HG03159 (cell line): ENCODE measurements at regions not wholly inside any gene's neighbourhood (a gene's known extent, or its start where the extent isn't known, plus 50 kb on each side); places are given as distances from the start of the nearest gene placed in this dataset.
A peak's percentile ranks its signal among the peaks of the same experiment; 100 is the strongest.
"Not testable (repeated sequence)": the region's sequence is repeated elsewhere in the genome, so short reads cannot be mapped to it uniquely, and the experiment has no call there.

ENCODE experiments used
- ATAC-seq: cut with Tn5 transposase; IDR thresholded peaks from one replicate; pipeline ENCODE4 v1.9.1; 2021; ENCODE audit warnings: mild to moderate bottlenecking, moderate library complexity; ENCODE audit not compliant: unreplicated experiment

DNA sequence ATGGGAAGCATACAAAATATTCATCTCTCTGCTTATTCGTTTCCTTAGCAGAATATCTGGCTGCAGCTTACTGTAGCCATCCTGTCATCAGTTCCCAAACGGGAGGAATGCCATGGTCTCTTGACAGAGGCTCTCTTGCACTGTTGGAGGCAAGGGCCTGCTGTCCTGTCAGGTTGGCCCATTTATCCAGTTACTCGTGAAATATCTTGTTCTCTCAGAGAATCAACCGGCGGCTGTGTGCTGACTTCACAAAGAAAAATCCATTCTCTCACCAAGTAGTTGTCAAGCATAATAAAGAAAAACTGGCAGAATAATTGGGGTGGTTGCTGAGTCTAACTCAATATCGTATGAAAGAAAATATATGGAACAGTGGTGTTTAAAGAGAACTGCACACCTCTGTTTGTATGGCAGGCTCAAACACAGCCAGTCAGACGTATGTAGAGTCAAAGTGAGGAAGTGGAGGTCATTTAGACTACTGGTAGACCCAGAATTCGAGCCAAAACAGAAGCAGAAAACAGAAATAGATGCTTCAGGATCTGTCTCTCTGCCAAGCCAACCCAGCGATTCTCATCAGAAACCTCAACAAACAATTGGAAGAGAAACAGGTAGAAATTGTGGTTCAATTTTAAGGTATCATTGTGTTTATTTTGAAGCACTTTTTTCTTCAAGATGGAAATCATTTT, 349.2 kb upstream of the PRKCQ start:
- no peak for ATAC-seq

DNA sequence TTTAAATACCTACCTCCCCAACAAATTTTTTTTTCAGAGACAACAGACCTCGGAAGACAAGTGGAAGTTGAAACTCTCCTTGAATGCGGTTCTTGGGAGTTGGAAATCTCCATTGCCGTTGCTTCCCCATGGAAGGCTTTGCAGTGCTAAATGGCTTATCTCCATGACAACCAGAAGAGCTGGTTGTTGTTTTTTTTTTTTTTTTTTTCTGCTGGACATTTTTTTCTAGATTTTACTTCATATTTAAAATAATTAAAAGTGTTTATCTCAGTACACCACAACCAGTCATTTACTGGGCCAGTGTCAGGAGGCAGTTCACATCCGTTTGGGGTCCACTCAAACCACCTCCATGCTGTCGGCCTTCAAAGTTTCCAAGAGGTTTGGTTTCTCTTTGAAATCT, 348.5 kb upstream of the PRKCQ start:
- ATAC-seq: no peak

DNA sequence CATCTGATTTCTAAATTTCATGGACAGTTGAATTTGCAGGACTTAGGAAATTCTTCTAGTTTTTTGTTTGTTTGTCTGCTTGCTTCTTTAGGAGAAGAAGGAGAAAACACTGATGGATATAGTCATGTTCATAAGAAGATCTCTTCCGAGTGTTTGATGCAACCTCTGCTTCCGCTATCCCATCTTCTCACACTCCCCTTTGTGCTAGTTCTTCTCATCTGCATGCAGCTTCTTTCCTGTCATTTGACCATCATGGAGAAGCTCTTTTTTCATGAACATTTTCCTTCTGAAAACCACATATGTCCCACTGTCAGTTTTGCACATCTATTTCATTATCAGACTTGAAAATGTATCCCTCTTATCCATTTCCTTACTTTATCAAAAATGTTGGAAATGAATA, 346.9 kb upstream of the PRKCQ start:
- no peak for ATAC-seq

DNA sequence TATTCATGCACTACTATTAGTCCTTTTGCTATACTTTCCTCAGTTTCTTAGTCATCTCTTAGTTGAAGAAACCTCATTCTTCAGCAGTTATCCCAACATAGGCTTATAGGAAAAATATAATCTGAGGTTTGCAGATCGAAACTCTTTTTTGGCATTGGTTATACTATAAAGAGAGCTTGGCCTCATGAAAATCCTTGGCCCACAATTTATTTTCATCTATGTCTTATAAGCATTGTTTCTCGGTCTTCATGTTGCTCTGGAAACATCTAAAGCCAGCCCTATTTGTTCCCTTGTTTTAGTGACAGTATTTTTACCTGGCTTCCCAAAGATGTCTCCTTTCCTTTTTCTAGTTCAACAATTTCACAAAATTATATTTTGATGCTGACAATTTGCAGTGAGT, 345.1 kb upstream of the PRKCQ start:
- ATAC-seq: no peak

DNA sequence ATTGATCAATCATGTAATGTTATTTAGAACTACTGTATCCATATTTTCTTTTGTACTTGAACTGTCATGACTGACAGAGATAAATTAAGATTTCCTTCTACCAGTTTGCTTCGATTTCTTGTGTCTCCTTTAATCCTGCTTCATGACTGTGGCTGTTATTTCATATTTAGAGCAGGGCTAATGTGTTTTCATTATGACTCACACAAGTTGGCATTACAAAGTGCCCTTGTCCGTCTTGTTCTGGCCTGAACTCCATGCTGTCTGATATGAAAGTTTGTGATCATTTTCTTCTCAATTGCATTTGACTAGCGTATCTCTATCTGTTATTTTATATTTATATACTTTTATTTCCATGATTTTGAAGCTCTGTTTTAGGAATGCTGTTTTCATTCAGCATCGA, 344.1 kb upstream of the PRKCQ start:
- ATAC-seq: no peak

DNA sequence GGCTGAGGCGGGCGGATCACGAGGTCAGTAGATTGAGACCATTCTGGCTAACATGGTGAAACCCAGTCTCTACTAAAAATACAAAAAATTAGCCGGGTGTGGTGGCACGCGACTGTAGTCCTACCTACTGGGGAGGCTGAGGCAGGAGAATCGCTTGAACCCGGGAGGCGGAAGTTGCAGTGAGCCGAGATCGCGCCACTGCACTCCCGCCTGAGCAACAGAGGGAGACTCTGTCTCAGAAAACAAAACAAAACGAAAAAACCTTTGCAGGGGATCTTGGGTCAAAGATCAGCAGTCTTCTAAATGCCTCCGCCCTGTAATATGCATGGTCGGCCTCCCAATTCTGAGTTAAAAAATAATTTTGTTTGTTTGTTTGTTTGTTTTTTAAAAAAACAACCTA, 340.9 kb upstream of the PRKCQ start:
- ATAC-seq: not testable (repeated sequence)

DNA sequence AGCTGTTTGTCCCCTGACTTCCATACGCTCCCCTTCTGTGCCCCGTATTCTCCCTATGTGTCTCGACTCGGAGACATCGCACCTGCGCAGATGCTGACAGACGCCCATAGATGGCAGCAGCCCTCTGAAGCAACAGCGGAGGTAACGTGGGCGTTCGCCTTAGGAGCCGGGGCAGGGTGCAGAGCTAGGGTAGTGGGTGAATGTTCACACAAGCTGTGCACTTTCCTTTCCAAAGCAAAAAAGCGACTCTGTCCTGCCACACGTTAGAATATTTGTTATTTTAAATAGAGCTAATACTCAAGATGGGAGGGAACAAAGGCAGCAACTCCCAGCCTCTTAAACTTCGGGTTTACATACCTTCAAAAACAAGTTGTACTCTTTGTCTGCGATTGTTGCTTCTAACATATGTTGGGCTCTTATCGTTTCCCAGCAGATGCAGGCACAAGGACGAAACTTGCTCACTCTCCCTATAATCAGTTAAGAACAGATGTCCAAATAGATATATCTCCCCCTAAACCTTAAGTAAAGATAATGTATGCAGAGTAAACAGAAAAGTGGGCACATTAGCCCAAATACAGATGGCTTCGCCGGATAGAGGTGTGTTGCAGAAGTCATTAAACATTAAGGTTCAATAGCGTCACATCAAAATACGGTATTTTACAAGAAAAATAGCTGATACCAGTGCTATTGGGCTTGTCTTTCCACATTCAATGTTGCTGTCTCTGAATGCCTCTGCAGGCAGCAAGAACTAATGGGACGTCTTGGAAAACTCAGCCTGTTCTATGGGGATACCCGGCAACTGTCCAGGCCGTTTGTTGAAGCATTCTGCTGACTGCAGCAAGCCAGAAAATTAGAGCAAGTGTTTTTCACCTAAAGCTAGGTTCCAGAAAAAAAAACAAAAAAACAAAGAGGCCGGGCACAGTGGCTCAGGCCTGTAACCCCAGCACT, 340.3 kb upstream of the PRKCQ start:
- ATAC-seq: peak; percentile 95

DNA sequence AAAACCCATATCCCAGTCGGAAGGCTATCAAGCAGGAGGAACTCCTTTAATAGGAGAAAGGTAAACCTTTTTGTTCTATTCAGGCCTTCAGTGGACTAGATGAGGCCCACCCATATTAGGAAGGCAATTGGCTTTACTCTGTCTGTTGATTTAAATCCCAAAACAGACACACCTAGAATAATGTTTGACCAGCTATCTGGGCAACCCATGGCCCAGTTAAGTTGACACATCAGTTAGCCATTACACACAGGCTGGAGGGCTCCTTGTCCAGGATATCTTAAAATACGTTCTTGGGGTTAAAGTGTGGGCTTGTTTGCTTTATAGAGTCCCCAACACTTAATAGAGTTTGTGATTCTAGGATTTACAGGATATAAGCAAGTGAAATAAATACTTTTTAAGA, 339.0 kb upstream of the PRKCQ start:
- no peak for ATAC-seq

DNA sequence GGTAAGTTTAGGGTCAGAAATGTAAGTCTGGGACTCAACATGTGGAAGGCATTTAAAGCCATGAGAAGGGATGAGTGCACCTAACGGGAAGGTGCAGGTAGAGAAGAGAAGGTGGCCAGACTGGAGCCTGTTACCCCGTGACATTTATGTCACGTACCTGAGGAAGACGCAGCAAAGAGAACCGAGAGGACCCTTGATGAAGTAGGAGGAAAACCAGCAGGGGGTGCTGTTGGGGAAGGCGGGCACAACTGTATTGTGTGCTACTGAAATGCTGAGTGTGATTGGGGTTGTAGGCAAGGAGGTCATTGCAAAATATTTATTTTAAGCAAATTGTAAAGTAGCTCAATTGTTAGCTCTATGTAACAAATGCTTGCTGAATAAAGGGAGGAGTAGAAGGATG, 338.2 kb upstream of the PRKCQ start:
- no peak for ATAC-seq

DNA sequence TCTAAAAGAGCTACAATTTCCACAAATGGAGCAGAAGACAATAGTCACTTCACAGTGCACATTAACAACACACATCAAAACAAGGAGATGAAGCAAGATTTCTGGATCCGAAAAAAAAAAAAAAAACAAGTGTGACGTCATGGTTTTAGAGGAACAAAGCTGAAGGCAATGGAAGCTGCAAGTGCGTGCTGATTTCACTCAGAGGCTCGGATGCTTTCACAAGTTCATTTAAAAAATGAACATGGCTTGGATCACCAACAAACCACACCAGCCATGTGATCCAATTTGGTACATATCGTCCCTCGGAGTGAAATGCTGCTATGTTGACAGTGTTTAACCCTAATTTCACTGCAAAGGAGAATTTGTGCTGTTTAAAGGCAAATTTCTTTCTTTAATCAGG, 337.0 kb upstream of the PRKCQ start:
- ATAC-seq: no peak

DNA sequence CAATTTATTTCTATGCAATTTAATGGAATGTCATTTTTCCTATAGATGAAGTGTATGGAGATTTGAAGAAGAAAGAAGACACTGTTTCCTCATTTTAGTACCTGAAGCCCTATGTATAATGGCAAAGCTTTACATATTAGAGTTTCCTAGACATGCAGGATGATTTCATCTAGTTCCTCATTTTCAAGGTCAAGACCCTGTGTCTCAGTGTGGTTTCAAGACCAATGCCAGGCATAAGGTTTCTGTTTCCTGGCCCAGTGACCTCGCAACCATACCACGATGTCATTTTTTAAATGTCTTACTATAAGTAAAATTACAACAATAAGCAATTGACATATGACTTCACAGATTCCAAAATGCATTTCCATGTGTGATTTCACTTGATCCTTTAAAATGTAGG, 336.5 kb upstream of the PRKCQ start:
- ATAC-seq: peak; percentile 69

DNA sequence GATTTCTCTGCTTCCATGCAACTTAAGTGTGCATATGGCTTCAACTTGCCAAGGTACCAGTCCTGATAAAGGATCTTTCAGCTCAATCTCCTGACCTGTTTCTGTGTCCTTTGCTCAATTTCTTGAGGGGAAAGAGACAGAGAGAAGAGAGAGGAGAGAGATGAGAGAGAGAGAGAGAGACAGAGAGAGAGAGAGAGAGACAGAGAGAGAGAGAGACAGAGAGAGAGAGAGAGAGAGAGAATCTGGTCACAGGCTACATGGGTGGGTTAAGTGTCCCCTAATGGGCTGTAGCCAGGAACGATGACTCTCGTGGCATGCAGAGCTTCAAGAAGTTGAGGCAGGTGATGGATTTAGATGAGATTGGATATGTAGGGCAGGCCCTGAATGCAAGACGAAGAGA, 335.2 kb upstream of the PRKCQ start:
- no peak for ATAC-seq

DNA sequence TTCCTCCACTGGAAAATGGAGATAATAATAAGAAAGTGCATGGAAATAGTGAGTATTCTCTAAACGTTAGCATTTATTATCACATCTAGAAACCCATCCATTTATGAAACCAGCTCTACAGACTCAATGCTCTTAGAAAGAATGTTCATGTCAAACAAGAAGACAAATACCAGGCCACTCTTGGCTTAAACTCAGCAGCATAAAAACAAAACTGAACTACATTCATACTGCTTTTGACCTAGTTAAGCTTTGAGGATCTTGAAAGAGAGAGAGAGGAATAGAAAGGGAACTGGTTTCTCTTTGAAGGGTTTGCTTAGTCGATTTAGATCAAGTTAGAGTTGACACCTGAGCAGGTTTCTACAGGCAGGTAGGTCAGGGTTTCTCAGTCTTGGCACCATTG, 332.9 kb upstream of the PRKCQ start:
- ATAC-seq: no peak

DNA sequence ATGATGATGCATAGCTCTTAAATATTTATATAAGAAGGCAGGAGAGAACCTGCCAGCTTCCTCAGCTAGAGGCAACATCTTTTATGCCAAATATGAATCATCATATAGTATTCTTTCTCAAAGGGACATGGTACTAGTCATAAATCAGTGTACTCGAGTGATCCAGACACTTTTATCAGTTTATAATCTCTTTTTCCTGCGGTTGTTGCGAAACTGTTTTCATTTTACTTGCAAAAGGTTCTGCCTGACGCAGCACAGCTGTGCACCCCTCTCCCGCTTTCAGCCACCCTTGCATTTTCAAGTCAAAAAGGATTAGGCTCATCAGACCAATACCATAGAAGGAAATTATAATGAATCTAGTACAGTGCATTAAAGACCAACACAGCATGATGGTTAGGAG, 332.3 kb upstream of the PRKCQ start:
- no peak for ATAC-seq

DNA sequence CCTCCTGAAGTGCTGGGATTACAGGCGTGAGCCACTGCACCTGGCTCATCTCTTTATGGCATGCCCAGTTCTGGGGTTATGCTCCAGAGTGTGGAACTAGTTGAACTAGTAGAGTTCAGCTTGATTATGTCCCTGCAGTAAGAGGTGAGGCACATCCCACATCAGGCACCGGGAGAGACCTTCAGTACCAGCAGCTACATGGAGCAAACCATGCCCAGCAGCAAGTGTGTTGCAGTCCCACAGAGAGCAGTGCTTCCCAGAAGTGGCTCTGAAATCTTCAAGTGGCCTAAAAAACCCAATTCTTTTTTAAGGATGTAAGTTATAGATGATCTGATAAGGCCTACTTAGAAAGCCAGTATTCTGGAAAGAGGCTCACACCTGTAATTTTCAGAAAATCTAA, 331.9 kb upstream of the PRKCQ start:
- ATAC-seq: no peak

DNA sequence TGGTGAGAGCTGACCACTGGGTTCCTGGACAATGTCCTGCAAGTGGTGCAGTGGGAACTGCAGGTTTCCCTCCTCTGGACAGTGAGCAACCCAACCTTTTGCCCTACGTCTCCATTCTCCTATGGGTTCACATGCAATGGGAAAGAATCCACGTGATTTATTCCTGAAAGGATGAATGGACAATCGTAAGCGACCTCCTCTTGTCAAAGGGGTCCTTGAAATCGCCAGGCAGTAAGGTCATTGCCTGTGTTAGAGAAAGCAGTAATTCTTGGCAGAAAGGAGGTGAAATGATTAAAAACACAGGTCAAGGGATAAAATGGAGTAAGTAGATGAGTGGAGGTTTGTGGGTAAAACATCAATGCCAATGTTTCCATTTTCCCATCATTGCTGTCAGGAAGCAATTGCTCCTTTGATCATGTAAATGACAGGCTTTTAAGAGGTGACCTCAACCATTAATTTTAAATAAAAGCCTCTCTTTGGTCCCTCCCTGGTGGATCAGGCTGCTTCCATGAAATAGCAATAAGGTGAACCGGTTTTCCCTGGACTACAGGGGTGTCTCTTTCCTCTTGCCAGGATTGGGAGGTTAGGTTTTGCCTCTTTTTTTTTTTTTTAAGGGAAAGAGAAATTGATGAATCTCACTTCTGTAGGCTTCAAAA, 330.0 kb upstream of the PRKCQ start:
- ATAC-seq: no peak

DNA sequence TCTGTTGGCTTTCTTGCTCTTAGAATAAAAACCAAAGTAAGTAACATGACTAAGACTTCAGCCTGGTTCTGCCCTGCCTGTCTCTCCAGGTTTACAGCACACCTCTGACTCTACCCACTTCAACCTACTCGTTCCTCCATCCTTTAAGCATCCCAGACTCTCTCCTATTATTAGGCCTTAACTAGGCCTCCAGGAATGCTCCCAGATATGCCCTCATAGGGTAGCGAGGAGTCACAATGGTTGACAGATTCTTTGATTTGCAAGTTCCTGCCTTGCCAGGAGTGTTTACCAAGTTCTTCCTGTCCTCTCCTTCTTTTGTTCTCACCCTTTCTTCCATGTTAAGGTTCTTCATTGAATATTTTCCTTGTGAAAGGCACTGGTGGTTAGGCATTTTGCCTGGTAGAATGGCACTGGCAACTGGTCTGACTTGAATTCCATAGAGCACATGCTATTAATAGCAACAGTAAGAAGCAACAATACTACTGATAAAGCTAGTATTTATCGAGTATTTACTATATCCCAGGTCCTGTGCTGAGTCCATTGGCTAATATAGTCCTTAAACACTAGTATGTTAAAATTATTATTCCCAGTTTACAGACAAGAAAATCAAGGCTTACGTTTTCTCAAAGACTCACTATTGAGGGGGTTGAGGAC, 327.9 kb upstream of the PRKCQ start:
- ATAC-seq: no peak

DNA sequence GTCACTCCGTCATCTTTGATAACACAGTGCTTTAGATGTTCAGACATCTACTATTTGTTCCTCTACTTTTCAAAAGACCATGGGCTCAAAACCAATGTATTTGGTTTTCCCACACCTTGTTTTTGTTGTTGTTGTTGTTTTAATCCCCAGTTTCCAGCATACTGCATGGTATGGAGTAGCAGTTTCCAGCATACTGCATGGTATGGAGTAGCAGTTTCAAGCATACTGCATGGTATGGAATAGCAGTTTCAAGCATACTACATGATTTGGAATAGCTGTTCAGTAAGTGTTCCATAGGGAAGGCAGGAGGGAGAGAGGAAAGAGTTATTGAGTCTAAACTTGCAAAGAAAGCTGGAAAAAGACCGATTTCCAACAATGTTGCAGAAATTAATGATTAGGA, 314.3 kb upstream of the PRKCQ start:
- ATAC-seq: no peak

DNA sequence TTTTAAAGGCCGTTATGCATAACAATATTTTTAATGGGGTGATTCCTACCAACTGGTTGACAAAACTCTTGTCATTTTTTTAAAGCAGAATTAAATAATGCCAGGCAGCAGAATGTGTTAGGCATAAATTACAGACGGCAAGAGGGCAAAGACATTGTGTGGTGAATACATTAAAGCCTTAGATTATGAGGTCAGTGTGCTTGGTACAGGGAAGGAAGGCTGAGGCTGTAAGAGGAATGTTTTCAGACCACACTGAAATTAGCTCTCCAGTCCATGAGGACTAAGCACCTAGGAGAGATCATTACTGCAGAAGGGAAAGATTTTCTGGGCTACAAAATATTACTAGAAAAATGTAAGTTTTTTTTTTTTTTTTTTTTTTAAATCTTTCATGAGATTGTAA, 312.8 kb upstream of the PRKCQ start:
- ATAC-seq: no peak

DNA sequence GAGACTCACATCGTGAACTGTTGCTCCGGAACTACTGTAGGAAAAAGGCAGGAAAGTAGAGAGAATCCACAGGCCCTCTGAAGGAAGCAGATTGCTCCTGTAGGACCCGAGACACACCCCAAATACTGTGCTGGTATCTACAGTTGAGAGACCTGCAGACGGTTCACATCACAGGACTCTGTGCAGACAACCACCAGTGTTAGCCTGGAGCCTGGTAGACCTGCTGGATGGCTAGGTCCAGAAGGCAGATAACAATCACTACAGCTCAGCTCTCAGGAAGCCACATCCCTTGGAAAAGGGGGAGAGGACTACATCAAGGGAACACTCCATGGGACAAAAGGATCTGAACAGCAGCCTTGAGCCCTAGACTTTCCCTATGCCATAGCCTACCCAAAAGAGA, 311.8 kb upstream of the PRKCQ start:
- ATAC-seq: no peak

DNA sequence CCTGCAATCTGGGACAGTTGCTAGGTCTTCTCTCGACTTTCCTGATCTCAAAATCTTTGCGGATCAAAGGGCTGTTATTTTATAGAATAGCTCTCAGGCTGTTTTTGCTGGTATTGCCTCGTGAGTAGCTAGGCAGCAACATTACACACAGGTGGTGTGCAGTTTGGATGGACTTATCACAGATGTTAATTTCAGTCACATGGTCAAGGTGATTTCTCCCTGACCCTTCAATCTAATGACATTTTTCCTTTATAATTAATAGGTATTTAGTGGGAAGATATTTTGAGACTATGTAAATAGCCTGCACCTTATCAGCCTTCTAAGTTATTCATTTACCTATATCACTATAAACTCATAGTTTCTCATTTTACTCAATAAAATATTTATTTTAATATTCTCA, 309.6 kb upstream of the PRKCQ start:
- no peak for ATAC-seq
